H1 (cell line): ENCODE measurements at regions not wholly inside any gene's neighbourhood (a gene's known extent, or its start where the extent isn't known, plus 50 kb on each side); places are given as distances from the start of the nearest gene placed in this dataset.

Experiments used
- ASH2L ChIP-seq: fragments of 200-600, 300-600 bp; sonication (generic); IDR thresholded peaks from one replicate; pipeline ENCODE4 v1.7.1; 2017; ENCODE audit warnings: low read length
- ATF2 ChIP-seq: IDR thresholded peaks from 2 replicates; pipeline ENCODE4 v1.6.1; 2012; ENCODE audit warnings: low read length, inconsistent platforms
- ATF3 ChIP-seq: IDR thresholded peaks from 2 replicates; pipeline ENCODE4 v1.6.1; 2011; ENCODE audit warnings: low read depth, mild to moderate bottlenecking, low read length; ENCODE audit not compliant: insufficient read depth
- CEBPB ChIP-seq: IDR thresholded peaks from 2 replicates; pipeline ENCODE4 v1.6.1; 2012; ENCODE audit warnings: low read depth, low read length
- KDM1A ChIP-seq: fragments of 200-600, 300-600 bp; sonication (generic); IDR thresholded peaks from 2 replicates; pipeline ENCODE4 v1.7.1; 2016; ENCODE audit warnings: mild to moderate bottlenecking, low read length, borderline replicate concordance
- KDM5A ChIP-seq: fragments of 200-600 bp; IDR thresholded peaks from 2 replicates; pipeline ENCODE4 v1.7.1; 2012; ENCODE audit warnings: mild to moderate bottlenecking, low read length, inconsistent platforms, mixed read lengths
- PHF8 ChIP-seq: fragments of 200-600 bp; sonication (generic); conservative IDR thresholded peaks from 2 replicates; pipeline ENCODE4 v1.7.1; 2012; ENCODE audit warnings: low read depth, mild to moderate bottlenecking, inconsistent platforms, low read length, moderate library complexity
- YY1 ChIP-seq: IDR thresholded peaks from 2 replicates; pipeline ENCODE4 v1.6.1; 2011; ENCODE audit warnings: low read depth, mild to moderate bottlenecking, low read length
- ZNF274 ChIP-seq: IDR thresholded peaks from 2 replicates; pipeline ENCODE4 v1.7.0; 2012; ENCODE audit warnings: low read length, borderline replicate concordance; ENCODE audit errors: extremely low read depth
- TF ChIP-seq, protein P1 (sequence below): fragments of 300-600 bp; sonication (generic); IDR thresholded peaks from 2 replicates; pipeline ENCODE4 v1.7.1; 2012; ENCODE audit warnings: low read length, moderate library complexity, mild to moderate bottlenecking, inconsistent platforms; ENCODE audit not compliant: insufficient replicate concordance

- TF ChIP-seq, protein P1, sequence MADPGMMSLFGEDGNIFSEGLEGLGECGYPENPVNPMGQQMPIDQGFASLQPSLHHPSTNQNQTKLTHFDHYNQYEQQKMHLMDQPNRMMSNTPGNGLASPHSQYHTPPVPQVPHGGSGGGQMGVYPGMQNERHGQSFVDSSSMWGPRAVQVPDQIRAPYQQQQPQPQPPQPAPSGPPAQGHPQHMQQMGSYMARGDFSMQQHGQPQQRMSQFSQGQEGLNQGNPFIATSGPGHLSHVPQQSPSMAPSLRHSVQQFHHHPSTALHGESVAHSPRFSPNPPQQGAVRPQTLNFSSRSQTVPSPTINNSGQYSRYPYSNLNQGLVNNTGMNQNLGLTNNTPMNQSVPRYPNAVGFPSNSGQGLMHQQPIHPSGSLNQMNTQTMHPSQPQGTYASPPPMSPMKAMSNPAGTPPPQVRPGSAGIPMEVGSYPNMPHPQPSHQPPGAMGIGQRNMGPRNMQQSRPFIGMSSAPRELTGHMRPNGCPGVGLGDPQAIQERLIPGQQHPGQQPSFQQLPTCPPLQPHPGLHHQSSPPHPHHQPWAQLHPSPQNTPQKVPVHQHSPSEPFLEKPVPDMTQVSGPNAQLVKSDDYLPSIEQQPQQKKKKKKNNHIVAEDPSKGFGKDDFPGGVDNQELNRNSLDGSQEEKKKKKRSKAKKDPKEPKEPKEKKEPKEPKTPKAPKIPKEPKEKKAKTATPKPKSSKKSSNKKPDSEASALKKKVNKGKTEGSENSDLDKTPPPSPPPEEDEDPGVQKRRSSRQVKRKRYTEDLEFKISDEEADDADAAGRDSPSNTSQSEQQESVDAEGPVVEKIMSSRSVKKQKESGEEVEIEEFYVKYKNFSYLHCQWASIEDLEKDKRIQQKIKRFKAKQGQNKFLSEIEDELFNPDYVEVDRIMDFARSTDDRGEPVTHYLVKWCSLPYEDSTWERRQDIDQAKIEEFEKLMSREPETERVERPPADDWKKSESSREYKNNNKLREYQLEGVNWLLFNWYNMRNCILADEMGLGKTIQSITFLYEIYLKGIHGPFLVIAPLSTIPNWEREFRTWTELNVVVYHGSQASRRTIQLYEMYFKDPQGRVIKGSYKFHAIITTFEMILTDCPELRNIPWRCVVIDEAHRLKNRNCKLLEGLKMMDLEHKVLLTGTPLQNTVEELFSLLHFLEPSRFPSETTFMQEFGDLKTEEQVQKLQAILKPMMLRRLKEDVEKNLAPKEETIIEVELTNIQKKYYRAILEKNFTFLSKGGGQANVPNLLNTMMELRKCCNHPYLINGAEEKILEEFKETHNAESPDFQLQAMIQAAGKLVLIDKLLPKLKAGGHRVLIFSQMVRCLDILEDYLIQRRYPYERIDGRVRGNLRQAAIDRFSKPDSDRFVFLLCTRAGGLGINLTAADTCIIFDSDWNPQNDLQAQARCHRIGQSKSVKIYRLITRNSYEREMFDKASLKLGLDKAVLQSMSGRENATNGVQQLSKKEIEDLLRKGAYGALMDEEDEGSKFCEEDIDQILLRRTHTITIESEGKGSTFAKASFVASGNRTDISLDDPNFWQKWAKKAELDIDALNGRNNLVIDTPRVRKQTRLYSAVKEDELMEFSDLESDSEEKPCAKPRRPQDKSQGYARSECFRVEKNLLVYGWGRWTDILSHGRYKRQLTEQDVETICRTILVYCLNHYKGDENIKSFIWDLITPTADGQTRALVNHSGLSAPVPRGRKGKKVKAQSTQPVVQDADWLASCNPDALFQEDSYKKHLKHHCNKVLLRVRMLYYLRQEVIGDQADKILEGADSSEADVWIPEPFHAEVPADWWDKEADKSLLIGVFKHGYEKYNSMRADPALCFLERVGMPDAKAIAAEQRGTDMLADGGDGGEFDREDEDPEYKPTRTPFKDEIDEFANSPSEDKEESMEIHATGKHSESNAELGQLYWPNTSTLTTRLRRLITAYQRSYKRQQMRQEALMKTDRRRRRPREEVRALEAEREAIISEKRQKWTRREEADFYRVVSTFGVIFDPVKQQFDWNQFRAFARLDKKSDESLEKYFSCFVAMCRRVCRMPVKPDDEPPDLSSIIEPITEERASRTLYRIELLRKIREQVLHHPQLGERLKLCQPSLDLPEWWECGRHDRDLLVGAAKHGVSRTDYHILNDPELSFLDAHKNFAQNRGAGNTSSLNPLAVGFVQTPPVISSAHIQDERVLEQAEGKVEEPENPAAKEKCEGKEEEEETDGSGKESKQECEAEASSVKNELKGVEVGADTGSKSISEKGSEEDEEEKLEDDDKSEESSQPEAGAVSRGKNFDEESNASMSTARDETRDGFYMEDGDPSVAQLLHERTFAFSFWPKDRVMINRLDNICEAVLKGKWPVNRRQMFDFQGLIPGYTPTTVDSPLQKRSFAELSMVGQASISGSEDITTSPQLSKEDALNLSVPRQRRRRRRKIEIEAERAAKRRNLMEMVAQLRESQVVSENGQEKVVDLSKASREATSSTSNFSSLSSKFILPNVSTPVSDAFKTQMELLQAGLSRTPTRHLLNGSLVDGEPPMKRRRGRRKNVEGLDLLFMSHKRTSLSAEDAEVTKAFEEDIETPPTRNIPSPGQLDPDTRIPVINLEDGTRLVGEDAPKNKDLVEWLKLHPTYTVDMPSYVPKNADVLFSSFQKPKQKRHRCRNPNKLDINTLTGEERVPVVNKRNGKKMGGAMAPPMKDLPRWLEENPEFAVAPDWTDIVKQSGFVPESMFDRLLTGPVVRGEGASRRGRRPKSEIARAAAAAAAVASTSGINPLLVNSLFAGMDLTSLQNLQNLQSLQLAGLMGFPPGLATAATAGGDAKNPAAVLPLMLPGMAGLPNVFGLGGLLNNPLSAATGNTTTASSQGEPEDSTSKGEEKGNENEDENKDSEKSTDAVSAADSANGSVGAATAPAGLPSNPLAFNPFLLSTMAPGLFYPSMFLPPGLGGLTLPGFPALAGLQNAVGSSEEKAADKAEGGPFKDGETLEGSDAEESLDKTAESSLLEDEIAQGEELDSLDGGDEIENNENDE, result no peak
- TF ChIP-seq KDM1A (no peak), PHF8 (no peak), KDM5A (no peak), ATF3 (no peak), ASH2L (no peak), ATF2 (no peak), CEBPB (no peak), YY1 (no peak), ZNF274 (no peak)
These were observed 818.2 kb upstream of the CADM2 start (continued) for GRCh38 chr3:84140631-84141030.
